ENCODE measurements at regions not wholly inside any gene's neighbourhood (a gene's known extent, or its start where the extent isn't known, plus 50 kb on each side); places are given as distances from the start of the nearest gene placed in this dataset.

GRCh38 chr6:139641376-139641775 lies 266.9 kb upstream of the CITED2 start:
- TF ChIP-seq CTCF (IDR thresholded peaks at IDR 0.05; ENCODE audit: insufficient read depth, low read depth, low read length, missing control alignments), result no peak
- no peak overlapping the region for H3K4me3 ChIP-seq (ENCODE audit: low read length)
- DNase-seq (ENCODE audit: low read depth), result no peak

GRCh38 chr6:139640921-139641320 lies 266.5 kb upstream of the CITED2 start:
- no peak overlapping the region for H3K4me3 ChIP-seq (ENCODE audit: low read length)

GRCh38 chr6:139640448-139640847 lies 266.0 kb upstream of the CITED2 start:
- H3K4me3 ChIP-seq (ENCODE audit: low read length), result no peak overlapping the region
- TF ChIP-seq CTCF (IDR thresholded peaks at IDR 0.05; ENCODE audit: insufficient read depth, low read depth, low read length, missing control alignments), result no peak
- DNase-seq (ENCODE audit: low read depth), result no peak

More at GRCh38 chr6:139640921-139641320, 266.5 kb upstream of the CITED2 start:
- no peak for DNase-seq (ENCODE audit: low read depth)
- TF ChIP-seq CTCF (IDR thresholded peaks at IDR 0.05; ENCODE audit: insufficient read depth, low read depth, low read length, missing control alignments), result no peak

GRCh38 chr6:139639507-139639906 lies 265.1 kb upstream of the CITED2 start:
- no peak for DNase-seq (ENCODE audit: low read depth)
- TF ChIP-seq CTCF (IDR thresholded peaks at IDR 0.05; ENCODE audit: insufficient read depth, low read depth, low read length, missing control alignments), result no peak
- no peak overlapping the region for H3K4me3 ChIP-seq (ENCODE audit: low read length)

- H3K4me3 ChIP-seq (ENCODE audit: low read length), result no peak overlapping the region
- TF ChIP-seq CTCF (IDR thresholded peaks at IDR 0.05; ENCODE audit: insufficient read depth, low read depth, low read length, missing control alignments), result no peak
- peak; percentile 4 for DNase-seq (ENCODE audit: low read depth)
Measured at GRCh38 chr6:139638179-139638941, 263.9 kb upstream of the CITED2 start.

GRCh38 chr6:139637766-139638165 lies 263.3 kb upstream of the CITED2 start:
- DNase-seq (ENCODE audit: low read depth), result no peak
- TF ChIP-seq CTCF (IDR thresholded peaks at IDR 0.05; ENCODE audit: insufficient read depth, low read depth, low read length, missing control alignments), result no peak
- H3K4me3 ChIP-seq (ENCODE audit: low read length), result no peak overlapping the region

GRCh38 chr6:139636391-139636790 lies 261.9 kb upstream of the CITED2 start:
- no peak for TF ChIP-seq CTCF (IDR thresholded peaks at IDR 0.05; ENCODE audit: insufficient read depth, low read depth, low read length, missing control alignments)
- DNase-seq (ENCODE audit: low read depth), result peak; percentile 24
- H3K4me3 ChIP-seq (ENCODE audit: low read length), result no peak overlapping the region

All from epithelial cell of esophagus (primary cell).